SK-N-SH (cell line): ENCODE measurements at regions not wholly inside any gene's neighbourhood (a gene's known extent, or its start where the extent isn't known, plus 50 kb on each side); places are given as distances from the start of the nearest gene placed in this dataset.

ENCODE experiments used
- CTCF ChIA-PET: fragments of 300-600, 350-600 bp; formaldehyde crosslinking; extraction: SDS; loops from one replicate; lab custom pipeline; 2021; lab: Yijun Ruan, JAX
- POLR2A ChIA-PET: fragments of 350-600 bp; sonication (Branson Sonifier 250); formaldehyde crosslinking; extraction: SDS; loops from one replicate; lab custom pipeline; 2020; ENCODE audit warnings: antibody characterized with exemption, inconsistent platforms; lab: Yijun Ruan, JAX
- DNase-seq: peaks from one replicate; pipeline ENCODE4 v3.0.0; 2012
- H2AFZ ChIP-seq: fragments of 200-600 bp; sonication (generic); 2 replicates; pipeline ENCODE4 v1.8.1; 2016; ENCODE audit warnings: antibody characterized with exemption, mild to moderate bottlenecking, low read depth
- H3F3A ChIP-seq: fragments of 200-600 bp; sonication (generic); replicated peaks from 2 replicates; pipeline ENCODE3; 2016; ENCODE audit warnings: antibody characterized with exemption, mild to moderate bottlenecking; ENCODE audit not compliant: insufficient read depth
- H3K27ac ChIP-seq, 2 experiments: fragments of 200-500 bp in 1 of 2; fragments of 200-600 bp in 1 of 2; sonication (Bioruptor generic) in 1 of 2; sonication (generic), shearing (Covaris generic) in 1 of 2; 2 replicates each; pipeline versions ENCODE4 v1.5.1 to v1.6.1; 2014 to 2016; ENCODE audit warnings: low read depth in 2 of 2, inconsistent platforms in 1 of 2, low read length in 1 of 2, mild to moderate bottlenecking in 1 of 2, mixed read lengths in 1 of 2
- H3K27me3 ChIP-seq: fragments of 200-600 bp; sonication (generic), shearing (Covaris generic); 2 replicates; pipeline ENCODE4 v1.6.1; 2016; ENCODE audit warnings: mixed run types; ENCODE audit not compliant: insufficient read depth
- H3K36me3 ChIP-seq, 2 experiments: fragments of 200-500 bp in 1 of 2; fragments of 200-600 bp in 1 of 2; sonication (Bioruptor generic) in 1 of 2; sonication (generic) in 1 of 2; replicated peaks in 1 of 2; 2 replicates each; pipeline versions ENCODE3 to v1.5.1; 2014 to 2016; ENCODE audit warnings: low read length in 1 of 2, mild to moderate bottlenecking in 1 of 2; ENCODE audit not compliant: insufficient read depth in 2 of 2, control insufficient read depth in 1 of 2
- H3K4me1 ChIP-seq, 2 experiments: fragments of 200-500 bp in 1 of 2; fragments of 200-600 bp in 1 of 2; sonication (Bioruptor generic) in 1 of 2; sonication (generic), shearing (Covaris generic) in 1 of 2; 2 replicates each; pipeline versions ENCODE4 v1.5.1 to v1.6.1; 2014 to 2016; ENCODE audit warnings: low read depth in 1 of 2, low read length in 1 of 2, mixed run types in 1 of 2; ENCODE audit not compliant: insufficient read depth in 2 of 2, control insufficient read depth in 1 of 2
- H3K4me2 ChIP-seq: fragments of 200-600 bp; sonication (generic), shearing (Covaris generic); 2 replicates; pipeline ENCODE4 v1.6.1; 2017; ENCODE audit warnings: mixed run types
- H3K4me3 ChIP-seq, 2 experiments: fragments of 200-500 bp in 1 of 2; fragments of 200-600 bp in 1 of 2; sonication (Bioruptor generic) in 1 of 2; sonication (generic), shearing (Covaris generic) in 1 of 2; 2 replicates each; pipeline versions ENCODE4 v1.5.1 to v1.8.1; 2014 to 2016; ENCODE audit warnings: low read depth in 2 of 2, inconsistent platforms in 1 of 2, low read length in 1 of 2, mild to moderate bottlenecking in 1 of 2, mixed read lengths in 1 of 2, moderate library complexity in 1 of 2
- H3K79me2 ChIP-seq: fragments of 200-600 bp; sonication (generic); 2 replicates; pipeline ENCODE4 v1.8.1; 2017; ENCODE audit warnings: mild to moderate bottlenecking; ENCODE audit not compliant: insufficient read depth
- H3K9ac ChIP-seq: fragments of 200-600 bp; sonication (generic); 2 replicates; pipeline ENCODE4 v1.6.1; 2017; ENCODE audit warnings: mixed run types
- H3K9me2 ChIP-seq: fragments of 200-600 bp; sonication (generic); 2 replicates; pipeline ENCODE4 v1.6.1; 2017; ENCODE audit warnings: mixed run types
- H3K9me3 ChIP-seq: fragments of 200-600 bp; sonication (generic); 2 replicates; pipeline ENCODE4 v1.6.1; 2017; ENCODE audit warnings: mixed run types, mild to moderate bottlenecking, moderate library complexity
- H4K20me1 ChIP-seq: fragments of 200-600 bp; sonication (generic); 2 replicates; pipeline ENCODE4 v1.6.1; 2017; ENCODE audit warnings: mild to moderate bottlenecking, mixed run types; ENCODE audit not compliant: insufficient read depth
- CHD2 ChIP-seq: fragments of 150-350 bp; IDR thresholded peaks from 2 replicates; pipeline ENCODE4 v1.6.1; 2018; ENCODE audit warnings: low read length; ENCODE audit not compliant: partially characterized antibody
- ELF1 ChIP-seq: IDR thresholded peaks from 2 replicates; pipeline ENCODE4 v1.4.0; 2012
- EP300 ChIP-seq, 2 experiments: IDR thresholded peaks; 2 replicates each; pipeline versions ENCODE4 v1.4.0 to v1.6.1; 2012; ENCODE audit warnings: borderline replicate concordance in 1 of 2, low read depth in 1 of 2, low read length in 1 of 2
- FOXJ3 ChIP-seq: sonication (generic); formaldehyde crosslinking; IDR thresholded peaks from 2 replicates; pipeline ENCODE4 v1.5.1; 2020; ENCODE audit warnings: mild to moderate bottlenecking, missing genetic modification reagents
- FOXM1 ChIP-seq: IDR thresholded peaks from 2 replicates; pipeline ENCODE4 v1.4.0; 2012; ENCODE audit warnings: low read depth, mild to moderate bottlenecking
- MXI1 ChIP-seq: IDR thresholded peaks from 2 replicates; pipeline ENCODE4 v1.6.1; 2012; ENCODE audit warnings: mild to moderate bottlenecking, low read depth, low read length, improper control_type of control experiment
- NFIC ChIP-seq: IDR thresholded peaks from 2 replicates; pipeline ENCODE4 v1.4.0; 2012; ENCODE audit warnings: borderline replicate concordance
- POLR2AphosphoS5 ChIP-seq: IDR thresholded peaks from 2 replicates; pipeline ENCODE4 v1.6.1; 2012; ENCODE audit warnings: low read depth, low read length
- RAD21 ChIP-seq: IDR thresholded peaks from 2 replicates; pipeline ENCODE4 v1.6.1; 2012; ENCODE audit warnings: mild to moderate bottlenecking, low read length
- RCOR1 ChIP-seq: fragments of 150-350 bp; IDR thresholded peaks from 2 replicates; pipeline ENCODE4 v1.6.1; 2017; ENCODE audit warnings: antibody characterized with exemption, low read length
- RXRA ChIP-seq: IDR thresholded peaks from 2 replicates; pipeline ENCODE4 v1.4.0; 2012; ENCODE audit warnings: low read depth, mild to moderate bottlenecking, borderline replicate concordance
- TCF12 ChIP-seq: IDR thresholded peaks from 2 replicates; pipeline ENCODE4 v1.4.0; 2012
- YY1 ChIP-seq: IDR thresholded peaks from 2 replicates; pipeline ENCODE4 v1.4.0; 2012; ENCODE audit warnings: low read depth, mild to moderate bottlenecking
- WGBS: methylation state at CpG from one replicate; pipeline ENCODE4 v1.1.6; 2017; ENCODE audit warnings: low lambda C conversion rate; 5-methylcytosine and 5-hydroxymethylcytosine counted together
- TF ChIP-seq, protein P1 (sequence below): IDR thresholded peaks from 2 replicates; pipeline ENCODE4; 2012
- TF ChIP-seq, protein P2 (sequence below): fragments of 150-350 bp; IDR thresholded peaks from 2 replicates; pipeline ENCODE4 v1.6.1; 2017; ENCODE audit warnings: antibody characterized with exemption, low read length, low read depth, borderline replicate concordance
- TF ChIP-seq, protein P3 (sequence below): IDR thresholded peaks from 2 replicates; pipeline ENCODE4 v1.4.0; 2012; ENCODE audit warnings: low read depth, borderline replicate concordance
- TF ChIP-seq, protein P4 (sequence below): IDR thresholded peaks from 2 replicates; pipeline ENCODE4 v1.4.0; 2012; ENCODE audit warnings: low read depth, borderline replicate concordance

DNA sequence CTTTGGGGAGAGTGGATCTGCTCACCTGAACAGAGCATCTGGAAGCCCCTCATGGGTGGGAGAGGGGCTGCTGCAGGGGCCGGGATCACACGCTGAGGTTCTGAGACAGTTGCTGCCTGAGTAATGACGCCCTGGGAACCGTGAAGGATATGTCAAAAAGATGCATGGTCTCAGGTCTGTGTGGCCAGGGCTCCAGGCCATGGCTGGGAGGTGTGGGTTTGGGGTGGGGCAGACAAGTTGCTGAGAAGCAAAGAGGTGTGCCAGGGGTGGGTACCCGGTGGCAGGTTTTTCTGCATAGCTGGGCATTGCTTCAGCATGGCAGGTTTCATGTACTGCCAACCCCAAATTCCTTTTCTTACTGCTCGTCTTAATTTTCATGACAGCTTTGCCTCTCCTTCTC, 133.5 kb downstream of the RPIA start:
- H3K36me3 ChIP-seq: no peaks in the 10 kb centered on the region
- H3K4me2 ChIP-seq: no peak overlapping the region
- H3K9me3 ChIP-seq: no peaks in the 10 kb centered on the region
- no peaks in the 10 kb centered on the region for H3K9me2 ChIP-seq
- no peaks in the 10 kb centered on the region; the same call in 1 of the 2 replicates for H3K27me3 ChIP-seq
- H4K20me1 ChIP-seq: no peaks in the 10 kb centered on the region
- H3K79me2 ChIP-seq: no peaks in the 10 kb centered on the region
- H3F3A ChIP-seq: no peaks in the 10 kb centered on the region
- no peak overlapping the region for H3K9ac ChIP-seq
- H2AFZ ChIP-seq: no peak overlapping the region
- WGBS: 0% methylated on average over 6 of the region's 6 CpGs
- ChIA-PET CTCF (no interaction called here), POLR2A (no interaction called here)
- H3K27ac ChIP-seq: no peak overlapping the region
- TF ChIP-seq RCOR1: no peak
- no peak for TF ChIP-seq YY1
- no peak for TF ChIP-seq MXI1
- TF ChIP-seq, protein P1, sequence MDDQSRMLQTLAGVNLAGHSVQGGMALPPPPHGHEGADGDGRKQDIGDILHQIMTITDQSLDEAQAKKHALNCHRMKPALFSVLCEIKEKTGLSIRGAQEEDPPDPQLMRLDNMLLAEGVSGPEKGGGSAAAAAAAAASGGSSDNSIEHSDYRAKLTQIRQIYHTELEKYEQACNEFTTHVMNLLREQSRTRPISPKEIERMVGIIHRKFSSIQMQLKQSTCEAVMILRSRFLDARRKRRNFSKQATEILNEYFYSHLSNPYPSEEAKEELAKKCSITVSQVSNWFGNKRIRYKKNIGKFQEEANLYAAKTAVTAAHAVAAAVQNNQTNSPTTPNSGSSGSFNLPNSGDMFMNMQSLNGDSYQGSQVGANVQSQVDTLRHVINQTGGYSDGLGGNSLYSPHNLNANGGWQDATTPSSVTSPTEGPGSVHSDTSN: no peak
- TF ChIP-seq EP300 (IDR thresholded peaks at IDR 0.05; ENCODE audit: borderline replicate concordance in 1 of 2, low read depth in 1 of 2, low read length in 1 of 2): no peak
- TF ChIP-seq TCF12: no peak
- no peak for TF ChIP-seq RAD21
- no peak for TF ChIP-seq ELF1
- no peak for TF ChIP-seq POLR2AphosphoS5
- TF ChIP-seq FOXJ3 (CRISPR knock-in tag): no peak
- TF ChIP-seq FOXM1: no peak
- TF ChIP-seq, protein P2, sequence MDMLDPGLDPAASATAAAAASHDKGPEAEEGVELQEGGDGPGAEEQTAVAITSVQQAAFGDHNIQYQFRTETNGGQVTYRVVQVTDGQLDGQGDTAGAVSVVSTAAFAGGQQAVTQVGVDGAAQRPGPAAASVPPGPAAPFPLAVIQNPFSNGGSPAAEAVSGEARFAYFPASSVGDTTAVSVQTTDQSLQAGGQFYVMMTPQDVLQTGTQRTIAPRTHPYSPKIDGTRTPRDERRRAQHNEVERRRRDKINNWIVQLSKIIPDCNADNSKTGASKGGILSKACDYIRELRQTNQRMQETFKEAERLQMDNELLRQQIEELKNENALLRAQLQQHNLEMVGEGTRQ: no peak
- no peak for TF ChIP-seq NFIC
- no peak for TF ChIP-seq CHD2
- TF ChIP-seq, protein P3, sequence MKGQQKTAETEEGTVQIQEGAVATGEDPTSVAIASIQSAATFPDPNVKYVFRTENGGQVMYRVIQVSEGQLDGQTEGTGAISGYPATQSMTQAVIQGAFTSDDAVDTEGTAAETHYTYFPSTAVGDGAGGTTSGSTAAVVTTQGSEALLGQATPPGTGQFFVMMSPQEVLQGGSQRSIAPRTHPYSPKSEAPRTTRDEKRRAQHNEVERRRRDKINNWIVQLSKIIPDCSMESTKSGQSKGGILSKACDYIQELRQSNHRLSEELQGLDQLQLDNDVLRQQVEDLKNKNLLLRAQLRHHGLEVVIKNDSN: no peak
- no peaks in the 10 kb centered on the region for H3K4me1 ChIP-seq
- DNase-seq: no peak
- no peak overlapping the region for H3K4me3 ChIP-seq

DNA sequence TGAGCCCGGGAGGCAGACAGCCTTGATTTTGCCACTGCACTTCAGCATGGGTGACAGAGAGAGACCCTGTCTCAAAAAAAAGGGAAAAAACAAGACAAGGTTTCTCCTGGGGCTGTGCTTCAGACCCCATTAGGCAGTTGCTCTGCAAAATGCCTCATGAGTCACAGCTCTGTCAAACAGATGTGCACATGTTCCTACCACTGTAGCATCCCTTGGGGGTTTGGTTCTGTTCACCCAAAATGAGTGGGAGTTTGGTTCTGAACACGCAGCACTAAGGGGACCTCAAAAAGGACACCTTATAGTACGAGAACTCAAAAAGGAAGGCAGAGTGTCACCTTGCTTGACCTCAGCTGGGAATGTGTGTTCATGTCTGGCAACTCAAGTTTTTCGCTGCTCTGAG, 134.9 kb downstream of the RPIA start:
- no peak for DNase-seq
- Histone ChIP-seq H3K27ac (no peak overlapping the region), H3K4me2 (no peak overlapping the region), H4K20me1 (no peaks in the 10 kb centered on the region), H3K4me3 (no peak overlapping the region), H3K36me3 (no peaks in the 10 kb centered on the region), H2AFZ (no peak overlapping the region), H3K9ac (no peak overlapping the region), H3K4me1 (no peaks in the 10 kb centered on the region), H3K9me3 (no peaks in the 10 kb centered on the region), H3K9me2 (no peaks in the 10 kb centered on the region), H3K79me2 (no peaks in the 10 kb centered on the region), H3F3A (no peaks in the 10 kb centered on the region), H3K27me3 (no peaks in the 10 kb centered on the region; the same call in 1 of the 2 replicates)
- CTCF ChIA-PET: no interaction called here
- WGBS: 16% methylated on average over 4 of the region's 4 CpGs
- TF ChIP-seq, protein P1: no peak
- TF ChIP-seq, protein P4, sequence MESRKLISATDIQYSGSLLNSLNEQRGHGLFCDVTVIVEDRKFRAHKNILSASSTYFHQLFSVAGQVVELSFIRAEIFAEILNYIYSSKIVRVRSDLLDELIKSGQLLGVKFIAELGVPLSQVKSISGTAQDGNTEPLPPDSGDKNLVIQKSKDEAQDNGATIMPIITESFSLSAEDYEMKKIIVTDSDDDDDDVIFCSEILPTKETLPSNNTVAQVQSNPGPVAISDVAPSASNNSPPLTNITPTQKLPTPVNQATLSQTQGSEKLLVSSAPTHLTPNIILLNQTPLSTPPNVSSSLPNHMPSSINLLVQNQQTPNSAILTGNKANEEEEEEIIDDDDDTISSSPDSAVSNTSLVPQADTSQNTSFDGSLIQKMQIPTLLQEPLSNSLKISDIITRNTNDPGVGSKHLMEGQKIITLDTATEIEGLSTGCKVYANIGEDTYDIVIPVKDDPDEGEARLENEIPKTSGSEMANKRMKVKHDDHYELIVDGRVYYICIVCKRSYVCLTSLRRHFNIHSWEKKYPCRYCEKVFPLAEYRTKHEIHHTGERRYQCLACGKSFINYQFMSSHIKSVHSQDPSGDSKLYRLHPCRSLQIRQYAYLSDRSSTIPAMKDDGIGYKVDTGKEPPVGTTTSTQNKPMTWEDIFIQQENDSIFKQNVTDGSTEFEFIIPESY: no peak
- TF ChIP-seq RXRA: no peak
- POLR2A ChIA-PET: no interaction called here
